Suprapubic skin (tissue), 4 donors: ENCODE measurements at regions not wholly inside any gene's neighbourhood (a gene's known extent, or its start where the extent isn't known, plus 50 kb on each side); places are given as distances from the start of the nearest gene placed in this dataset.
"Not testable (repeated sequence)": the region's sequence is repeated elsewhere in the genome, so short reads cannot be mapped to it uniquely, and the experiment has no call there.

Experiments used
- EP300 ChIP-seq: sonication (generic); formaldehyde crosslinking; IDR thresholded peaks from one replicate; pipeline ENCODE4 v1.6.1; 2017; ENCODE audit warnings: antibody characterized with exemption
- POLR2AphosphoS5 ChIP-seq, 3 donors: sonication (generic); formaldehyde crosslinking; IDR thresholded peaks; one replicate each; pipeline ENCODE4 v1.6.1; 2017; ENCODE audit warnings: antibody characterized with exemption in 3 of 3
- TF ChIP-seq, protein P1 (sequence below), 2 donors: fragments of 200-600 bp in 1 of 2; fragments of 450-650 bp in 1 of 2; sonication (generic) in 1 of 2; IDR thresholded peaks; one replicate each; pipeline ENCODE4 v1.5.1; 2016 to 2019; ENCODE audit warnings: antibody characterized with exemption in 2 of 2, mild to moderate bottlenecking in 1 of 2, moderate library complexity in 1 of 2

- not testable (repeated sequence) for TF ChIP-seq EP300; POLR2AphosphoS5 (IDR thresholded peaks at IDR 0.05)
- TF ChIP-seq, protein P1, sequence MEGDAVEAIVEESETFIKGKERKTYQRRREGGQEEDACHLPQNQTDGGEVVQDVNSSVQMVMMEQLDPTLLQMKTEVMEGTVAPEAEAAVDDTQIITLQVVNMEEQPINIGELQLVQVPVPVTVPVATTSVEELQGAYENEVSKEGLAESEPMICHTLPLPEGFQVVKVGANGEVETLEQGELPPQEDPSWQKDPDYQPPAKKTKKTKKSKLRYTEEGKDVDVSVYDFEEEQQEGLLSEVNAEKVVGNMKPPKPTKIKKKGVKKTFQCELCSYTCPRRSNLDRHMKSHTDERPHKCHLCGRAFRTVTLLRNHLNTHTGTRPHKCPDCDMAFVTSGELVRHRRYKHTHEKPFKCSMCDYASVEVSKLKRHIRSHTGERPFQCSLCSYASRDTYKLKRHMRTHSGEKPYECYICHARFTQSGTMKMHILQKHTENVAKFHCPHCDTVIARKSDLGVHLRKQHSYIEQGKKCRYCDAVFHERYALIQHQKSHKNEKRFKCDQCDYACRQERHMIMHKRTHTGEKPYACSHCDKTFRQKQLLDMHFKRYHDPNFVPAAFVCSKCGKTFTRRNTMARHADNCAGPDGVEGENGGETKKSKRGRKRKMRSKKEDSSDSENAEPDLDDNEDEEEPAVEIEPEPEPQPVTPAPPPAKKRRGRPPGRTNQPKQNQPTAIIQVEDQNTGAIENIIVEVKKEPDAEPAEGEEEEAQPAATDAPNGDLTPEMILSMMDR (IDR thresholded peaks at IDR 0.05): not testable (repeated sequence)
These were observed 703.4 kb upstream of the RAG2 start for GRCh38 chr11:37301405-37301804.
